ENCODE measurements at regions not wholly inside any gene's neighbourhood (a gene's known extent, or its start where the extent isn't known, plus 50 kb on each side); places are given as distances from the start of the nearest gene placed in this dataset.

- no peak for DNase-seq
These were observed 863.9 kb downstream of the MCTP2 start for GRCh38 chr15:95095250-95095649.

- DNase-seq = no peak
These were observed 865.3 kb downstream of the MCTP2 start for GRCh38 chr15:95096651-95097050.

GRCh38 chr15:95097361-95097760 is 866.0 kb downstream of the MCTP2 start:
- DNase-seq = no peak

GRCh38 chr15:95105229-95105628 is 873.9 kb downstream of the MCTP2 start:
- DNase-seq = no peak

- DNase-seq = no peak
These were observed 875.4 kb downstream of the MCTP2 start for GRCh38 chr15:95106801-95107200.

GRCh38 chr15:95108673-95109072 is 877.3 kb downstream of the MCTP2 start:
- no peak for DNase-seq

GRCh38 chr15:95111969-95112368 is 880.6 kb downstream of the MCTP2 start:
- DNase-seq = no peak

GRCh38 chr15:95113041-95113440 is 881.7 kb downstream of the MCTP2 start:
- DNase-seq = no peak

- no peak for DNase-seq
These were observed 887.8 kb downstream of the MCTP2 start for GRCh38 chr15:95119041-95119610.

GRCh38 chr15:95120595-95120994 is 889.2 kb downstream of the MCTP2 start:
- no peak for DNase-seq

GRCh38 chr15:95121191-95121590 is 889.8 kb downstream of the MCTP2 start:
- DNase-seq = no peak

- DNase-seq = no peak
These were observed 894.4 kb downstream of the MCTP2 start for GRCh38 chr15:95125803-95126202.

GRCh38 chr15:95127356-95127755 is 896.0 kb downstream of the MCTP2 start:
- no peak for DNase-seq

- peak in 1 of 2 experiments; percentile 14 for DNase-seq
These were observed 898.2 kb downstream of the MCTP2 start for GRCh38 chr15:95129574-95129973.

GRCh38 chr15:95131131-95131556 is 899.8 kb downstream of the MCTP2 start:
- DNase-seq = no peak

- DNase-seq = no peak
These were observed 901.4 kb downstream of the MCTP2 start for GRCh38 chr15:95132774-95133173.

GRCh38 chr15:95134431-95135110 is 903.2 kb downstream of the MCTP2 start:
- no peak for DNase-seq

- no peak for DNase-seq
These were observed 907.4 kb downstream of the MCTP2 start for GRCh38 chr15:95138604-95139270.

GRCh38 chr15:95141486-95141885 is 910.1 kb downstream of the MCTP2 start:
- DNase-seq = no peak

- DNase-seq = no peak
These were observed 911.2 kb downstream of the MCTP2 start for GRCh38 chr15:95142531-95142930.

- DNase-seq = no peak
These were observed 915.1 kb downstream of the MCTP2 start for GRCh38 chr15:95146481-95146880.

- no peak for DNase-seq
These were observed 916.8 kb downstream of the MCTP2 start for GRCh38 chr15:95148183-95148582.

GRCh38 chr15:95149036-95149435 is 917.7 kb downstream of the MCTP2 start:
- DNase-seq = no peak

GRCh38 chr15:95149771-95150170 is 918.4 kb downstream of the MCTP2 start:
- no peak for DNase-seq
